ENCODE measurements at regions not wholly inside any gene's neighbourhood (a gene's known extent, or its start where the extent isn't known, plus 50 kb on each side); places are given as distances from the start of the nearest gene placed in this dataset.

DNA sequence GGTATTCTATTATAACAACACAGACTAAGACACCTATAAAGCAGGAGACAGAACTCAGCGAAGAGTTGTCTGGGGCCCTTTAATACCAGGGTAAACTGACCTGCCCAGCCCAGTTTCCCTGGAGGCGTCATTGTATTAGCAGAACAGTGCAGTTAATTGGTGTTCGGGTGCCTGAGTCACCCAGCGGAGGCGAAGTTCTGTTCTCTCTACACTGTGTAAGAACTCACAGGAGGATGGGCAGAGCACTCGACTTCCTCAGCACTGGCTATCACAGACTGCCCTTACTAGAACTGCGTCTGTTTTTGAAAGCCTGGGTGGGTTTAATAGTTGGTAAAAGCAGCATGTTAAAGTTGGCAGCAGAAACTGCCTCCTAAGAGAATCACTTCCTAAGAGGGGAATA lies 106.5 kb upstream of the ATP8B1 start:
- Histone ChIP-seq H3K27me3 (ENCODE audit: control insufficient read depth, insufficient read depth, low read length) (no peaks in the 10 kb centered on the region), H3K4me1 (ENCODE audit: control insufficient read depth, insufficient read depth, low read length) (no peaks in the 10 kb centered on the region), H3K27ac (ENCODE audit: low read length) (no peak overlapping the region), H3K36me3 (ENCODE audit: control insufficient read depth, insufficient read depth, low read length) (no peaks in the 10 kb centered on the region), H3K4me3 (ENCODE audit: low read depth in 2 of 2, low read length in 2 of 2) (no peak overlapping the region), H3K9me3 (ENCODE audit: control insufficient read depth, insufficient read depth, low read depth, low read length) (no peaks in the 10 kb centered on the region)
- BruUV-seq (replicated peaks): no TSS peak
- POLR2A ChIA-PET: no interaction called here
- intact Hi-C loops (cut with micrococcal nuclease; ENCODE audit: unreplicated experiment): no loop called here
- DNase-seq (ENCODE audit: low read depth, low spot score) (no peak), ATAC-seq (no peak)
- in situ Hi-C loops (cut with HindIII; ENCODE audit: low pct_unique_long_range_greater_than_20kb, low sequenced_read_pairs): no loop called here
- CTCF ChIA-PET: no interaction called here
- TF ChIP-seq CTCF (IDR thresholded peaks at IDR 0.05): no peak
- TF ChIP-seq REST (IDR thresholded peaks at IDR 0.05; ENCODE audit: insufficient read depth in 1 of 2, low read depth in 2 of 2, low read length in 1 of 2): no peak
- no peak for TF ChIP-seq POLR2AphosphoS5 (IDR thresholded peaks at IDR 0.05; ENCODE audit: low read depth, low read length)
- no peak for TF ChIP-seq SIN3A (IDR thresholded peaks at IDR 0.05; ENCODE audit: borderline replicate concordance, insufficient read depth, low read depth, low read length)
- no peak for TF ChIP-seq TCF7L2 (IDR thresholded peaks at IDR 0.05; ENCODE audit: low read depth, low read length)

DNA sequence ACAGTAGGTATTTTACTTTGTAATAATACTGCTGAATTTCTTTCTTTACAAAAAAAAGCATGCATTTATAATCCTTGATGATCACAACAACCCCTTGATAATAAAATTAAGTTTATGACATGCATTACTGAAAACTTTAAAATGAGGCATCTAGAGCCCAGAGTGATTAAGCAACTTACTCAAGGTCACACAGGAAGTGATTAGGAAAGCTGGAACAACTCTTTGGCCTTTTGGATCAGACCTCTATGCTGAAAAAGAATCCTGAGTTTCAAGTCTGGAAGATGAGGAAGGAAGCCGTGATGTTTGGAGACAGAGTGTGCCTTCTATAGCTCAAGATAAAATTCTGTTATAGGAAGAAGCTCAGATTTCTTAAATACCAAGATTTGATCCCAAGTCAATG lies 105.0 kb upstream of the ATP8B1 start:
- no peak for DNase-seq (ENCODE audit: low read depth, low spot score)
- POLR2A ChIA-PET: no interaction called here
- intact Hi-C loops (cut with micrococcal nuclease; ENCODE audit: unreplicated experiment) (no loop called here), in situ Hi-C loops (cut with HindIII; ENCODE audit: low pct_unique_long_range_greater_than_20kb, low sequenced_read_pairs) (no loop called here)
- ATAC-seq: no peak
- no peak for TF ChIP-seq CTCF (IDR thresholded peaks at IDR 0.05)
- no peak for TF ChIP-seq SIN3A (IDR thresholded peaks at IDR 0.05; ENCODE audit: borderline replicate concordance, insufficient read depth, low read depth, low read length)
- TF ChIP-seq REST (IDR thresholded peaks at IDR 0.05; ENCODE audit: insufficient read depth in 1 of 2, low read depth in 2 of 2, low read length in 1 of 2): no peak
- no peak for TF ChIP-seq TCF7L2 (IDR thresholded peaks at IDR 0.05; ENCODE audit: low read depth, low read length)
- TF ChIP-seq POLR2AphosphoS5 (IDR thresholded peaks at IDR 0.05; ENCODE audit: low read depth, low read length): no peak
- CTCF ChIA-PET: no interaction called here
- Histone ChIP-seq H3K27ac (ENCODE audit: low read length) (no peak overlapping the region), H3K27me3 (ENCODE audit: control insufficient read depth, insufficient read depth, low read length) (no peaks in the 10 kb centered on the region), H3K4me1 (ENCODE audit: control insufficient read depth, insufficient read depth, low read length) (no peaks in the 10 kb centered on the region), H3K36me3 (ENCODE audit: control insufficient read depth, insufficient read depth, low read length) (no peaks in the 10 kb centered on the region), H3K4me3 (ENCODE audit: low read depth in 2 of 2, low read length in 2 of 2) (no peak overlapping the region), H3K9me3 (ENCODE audit: control insufficient read depth, insufficient read depth, low read depth, low read length) (no peaks in the 10 kb centered on the region)
- no TSS peak for BruUV-seq (replicated peaks)

All from Panc1 (cell line).